ENCODE measurements at regions not wholly inside any gene's neighbourhood (a gene's known extent, or its start where the extent isn't known, plus 50 kb on each side); places are given as distances from the start of the nearest gene placed in this dataset.

DNA sequence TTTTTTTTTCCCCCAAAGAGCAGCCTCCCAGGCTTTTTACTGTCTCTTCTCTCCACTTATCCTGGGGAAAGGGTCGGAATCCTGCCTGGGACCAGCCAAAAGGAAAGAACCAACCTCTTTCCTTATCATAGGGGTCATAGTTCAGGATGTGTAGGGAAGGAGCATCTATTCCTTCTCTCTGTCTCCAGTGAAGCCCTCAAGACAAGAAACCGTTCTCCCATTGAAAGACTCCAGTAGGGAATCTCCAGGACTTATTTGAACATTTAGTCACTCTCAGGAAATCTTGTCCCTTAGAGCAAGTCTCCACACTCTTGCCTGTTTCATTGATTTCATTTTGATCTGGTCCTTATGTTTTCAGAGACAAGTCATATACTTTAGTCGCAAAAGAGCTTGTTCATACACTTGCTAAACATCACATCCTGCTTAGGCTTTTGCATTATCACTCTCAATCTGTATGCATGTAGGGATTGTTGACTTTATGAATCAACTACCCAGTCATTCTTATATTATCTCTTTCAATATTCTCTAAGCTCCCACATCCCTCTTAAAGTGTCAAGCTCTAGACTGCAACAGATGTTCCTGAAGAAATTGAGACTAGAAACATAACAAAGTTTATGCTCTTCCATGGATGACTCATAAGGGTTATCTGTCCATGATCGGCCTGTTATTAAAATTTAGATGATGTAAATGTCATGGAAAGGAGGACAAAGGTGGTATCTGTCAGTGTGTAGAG is 116.2 kb upstream of the ST6GAL2 start:
- TF ChIP-seq POLR2A (IDR thresholded peaks at IDR 0.05) (no peak), CTCF (IDR thresholded peaks at IDR 0.05) (no peak)

Data from upper lobe of left lung (tissue), 4 donors.